GM23248 (cell line): ENCODE measurements at regions not wholly inside any gene's neighbourhood (a gene's known extent, or its start where the extent isn't known, plus 50 kb on each side); places are given as distances from the start of the nearest gene placed in this dataset.

Experiments
- EZH2 ChIP-seq: fragments of 200-600 bp; sonication (generic); IDR thresholded peaks from 2 replicates; pipeline ENCODE4 v1.6.1; 2018; ENCODE audit warnings: antibody characterized with exemption, mild to moderate bottlenecking; ENCODE audit not compliant: insufficient read depth, poor library complexity, severe bottlenecking
- EZH2phosphoT487 ChIP-seq: fragments of 200-600 bp; sonication (generic); IDR thresholded peaks from 2 replicates; pipeline ENCODE4 v1.6.1; 2018; ENCODE audit warnings: antibody characterized with exemption, moderate library complexity, mild to moderate bottlenecking, low read depth; ENCODE audit not compliant: insufficient read depth

- TF ChIP-seq EZH2phosphoT487, result no peak
- TF ChIP-seq EZH2, result no peak
Observed at GRCh38 chr1:232108598-232108997, 482.0 kb downstream of the DISC1 start.
